Gastroesophageal sphincter (tissue), 3 donors: ENCODE measurements at regions not wholly inside any gene's neighbourhood (a gene's known extent, or its start where the extent isn't known, plus 50 kb on each side); places are given as distances from the start of the nearest gene placed in this dataset.

Experiments
- CTCF ChIP-seq, 4 experiments: fragments of 200-600 bp in 2 of 4; fragments of 450-650 bp in 2 of 4; sonication (generic) in 1 of 4; IDR thresholded peaks; one replicate each; pipeline ENCODE4 v1.5.1; 2017 to 2019; ENCODE audit warnings: antibody characterized with exemption in 4 of 4, mild to moderate bottlenecking in 2 of 4, moderate library complexity in 2 of 4
- EP300 ChIP-seq: sonication (generic); formaldehyde crosslinking; IDR thresholded peaks from one replicate; pipeline ENCODE4 v1.6.1; 2017; ENCODE audit warnings: antibody characterized with exemption, mild to moderate bottlenecking
- POLR2A ChIP-seq, 2 donors: fragments of 450-650 bp; IDR thresholded peaks; one replicate each; pipeline ENCODE4 v1.6.1; 2017; ENCODE audit warnings: antibody characterized with exemption in 2 of 2, mild to moderate bottlenecking in 2 of 2, moderate library complexity in 1 of 2
- POLR2AphosphoS5 ChIP-seq: sonication (generic); formaldehyde crosslinking; IDR thresholded peaks from one replicate; pipeline ENCODE4 v1.6.1; 2017; ENCODE audit warnings: antibody characterized with exemption

- no peak for TF ChIP-seq CTCF (IDR thresholded peaks at IDR 0.05)
- no peak for TF ChIP-seq POLR2AphosphoS5
- no peak for TF ChIP-seq POLR2A (IDR thresholded peaks at IDR 0.05)
- no peak for TF ChIP-seq EP300
These were observed 345.7 kb downstream of the CNTN3 start for GRCh38 chr3:74268753-74269152.
